Neuronal stem cell (in vitro differentiated cells): ENCODE measurements at regions not wholly inside any gene's neighbourhood (a gene's known extent, or its start where the extent isn't known, plus 50 kb on each side); places are given as distances from the start of the nearest gene placed in this dataset.

Experiments
- DNase-seq: peaks from one replicate; pipeline ENCODE4 v3.0.0-alpha.2; 2013; ENCODE audit warnings: low spot score
- H2AFZ ChIP-seq: one replicate; pipeline ENCODE4 v1.6.1; 2013; ENCODE audit warnings: mild to moderate bottlenecking, low read length, inconsistent platforms
- H2AK5ac ChIP-seq: 2 replicates; pipeline ENCODE4 v1.6.1; 2013; ENCODE audit warnings: low read depth, mild to moderate bottlenecking, inconsistent platforms, low read length, moderate library complexity, mixed read lengths
- H2BK120ac ChIP-seq: 2 replicates; pipeline ENCODE4 v1.6.1; 2013; ENCODE audit warnings: low read depth, mild to moderate bottlenecking, inconsistent platforms, low read length, moderate library complexity, mixed read lengths
- H2BK12ac ChIP-seq: one replicate; pipeline ENCODE4 v1.6.1; 2013; ENCODE audit warnings: low read length, inconsistent platforms
- H2BK15ac ChIP-seq: 2 replicates; pipeline ENCODE4 v1.6.1; 2013; ENCODE audit warnings: mild to moderate bottlenecking, low read length, inconsistent platforms, mixed read lengths
- H2BK5ac ChIP-seq: one replicate; pipeline ENCODE4 v1.6.1; 2013; ENCODE audit warnings: inconsistent platforms, mild to moderate bottlenecking, low read length, moderate library complexity
- H3K14ac ChIP-seq: one replicate; pipeline ENCODE4 v1.6.1; 2013; ENCODE audit warnings: low read length, inconsistent platforms
- H3K18ac ChIP-seq: 2 replicates; pipeline ENCODE4 v1.6.1; 2013; ENCODE audit warnings: low read length, inconsistent platforms
- H3K23ac ChIP-seq: 2 replicates; pipeline ENCODE4 v1.6.1; 2013; ENCODE audit warnings: low read depth, mild to moderate bottlenecking, mixed read lengths, low read length, inconsistent platforms; ENCODE audit not compliant: poor library complexity
- H3K27ac ChIP-seq: replicated peaks from 3 replicates; pipeline ENCODE4 v1.5.1; 2013; ENCODE audit warnings: low read length, inconsistent platforms
- H3K27me3 ChIP-seq, 3 experiments: 2 replicates each; pipeline ENCODE4 v1.6.1; 2013; ENCODE audit warnings: low read length in 3 of 3, mild to moderate bottlenecking in 2 of 3, inconsistent platforms in 1 of 3, low read depth in 1 of 3, mixed read lengths in 1 of 3, moderate library complexity in 1 of 3; ENCODE audit not compliant: control insufficient read depth in 3 of 3, insufficient read depth in 3 of 3
- H3K36me3 ChIP-seq, 2 donors: replicated peaks in 1 of 2; 2 replicates each; pipeline ENCODE4 v1.6.1; 2013; ENCODE audit warnings: low read length in 2 of 2; ENCODE audit not compliant: control insufficient read depth in 2 of 2, insufficient read depth in 2 of 2
- H3K4ac ChIP-seq: 2 replicates; pipeline ENCODE4 v1.6.1; 2013; ENCODE audit warnings: inconsistent platforms, mild to moderate bottlenecking, low read length, moderate library complexity
- H3K4me1 ChIP-seq, 2 donors: 1 replicate in 1 of 2; 2 replicates in 1 of 2; pipeline ENCODE4 v1.6.1; 2013; ENCODE audit warnings: low read length in 2 of 2, low read depth in 1 of 2; ENCODE audit not compliant: control insufficient read depth in 2 of 2, insufficient read depth in 1 of 2
- H3K4me2 ChIP-seq: one replicate; pipeline ENCODE4 v1.6.1; 2013; ENCODE audit warnings: mild to moderate bottlenecking, low read length, inconsistent platforms; ENCODE audit not compliant: insufficient read depth, poor library complexity, severe bottlenecking
- H3K4me3 ChIP-seq, 2 donors: 2 replicates each; pipeline ENCODE4 v1.5.1; 2013; ENCODE audit warnings: low read length in 2 of 2, mild to moderate bottlenecking in 2 of 2, inconsistent platforms in 1 of 2, moderate library complexity in 1 of 2
- H3K79me1 ChIP-seq: one replicate; pipeline ENCODE4 v1.6.1; 2013; ENCODE audit warnings: low read depth, mild to moderate bottlenecking, inconsistent platforms, low read length, moderate library complexity
- H3K9ac ChIP-seq: one replicate; pipeline ENCODE4 v1.6.1; 2013; ENCODE audit warnings: mild to moderate bottlenecking, low read depth, low read length, inconsistent platforms; ENCODE audit not compliant: poor library complexity
- H3K9me3 ChIP-seq, 2 donors: replicated peaks in 1 of 2; 2 replicates each; pipeline versions ENCODE3 to v1.6.1; 2013; ENCODE audit warnings: low read length in 2 of 2, mild to moderate bottlenecking in 2 of 2, inconsistent platforms in 1 of 2, low read depth in 1 of 2, mixed read lengths in 1 of 2, moderate library complexity in 1 of 2; ENCODE audit not compliant: control insufficient read depth in 2 of 2, insufficient read depth in 1 of 2
- H4K8ac ChIP-seq: one replicate; pipeline ENCODE4 v1.6.1; 2013; ENCODE audit warnings: low read depth, mild to moderate bottlenecking, inconsistent platforms, low read length, moderate library complexity
- H4K91ac ChIP-seq: one replicate; pipeline ENCODE4 v1.6.1; 2013; ENCODE audit warnings: low read length, low read depth, mild to moderate bottlenecking, inconsistent platforms; ENCODE audit not compliant: poor library complexity
- whole genome bisulfite sequencing, 2 donors: extraction: QIAGEN DNeasy Blood & Tissue Kit; methylation state at CpG; one replicate each; pipeline ENCODE4 v1.1.7; 2013; ENCODE audit warnings: missing lambda C conversion rate in 2 of 2, mixed read lengths in 1 of 2; ENCODE audit not compliant: insufficient read length in 2 of 2, insufficient replicate concordance in 1 of 2; ENCODE audit errors: extremely low coverage in 2 of 2; 5-methylcytosine and 5-hydroxymethylcytosine counted together

DNA sequence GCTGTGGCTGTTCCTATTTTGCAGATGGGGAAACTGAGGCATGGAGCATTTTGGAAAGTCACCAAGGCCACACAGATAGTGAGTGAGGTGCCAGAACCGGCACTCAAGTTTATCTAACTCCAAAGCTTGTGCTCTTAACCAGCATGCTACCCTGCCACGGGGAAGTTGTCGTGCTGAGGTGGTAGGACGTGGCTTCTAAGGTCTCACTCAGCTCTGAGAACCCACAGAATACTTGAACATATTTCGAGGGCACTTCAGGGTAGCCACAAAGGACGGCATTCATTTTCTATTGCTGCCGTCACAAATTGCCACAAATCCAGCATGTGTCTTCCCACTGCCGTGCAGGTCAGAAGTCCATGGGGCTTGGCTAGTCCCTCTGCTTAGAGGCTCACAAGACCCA is 116.7 kb downstream of the OLFM1 start:
- no CpG with 5 or more reads among the region's 8 CpGs for WGBS, 2 donors
- H3K4ac ChIP-seq, result no peak overlapping the region
- H2AK5ac ChIP-seq, result no peak overlapping the region
- peaks cover 0 to 3% of the 10 kb centered on the region in 2 donors for H3K9me3 ChIP-seq
- no peak overlapping the region for H2BK5ac ChIP-seq
- no peaks in the 10 kb centered on the region for H3K36me3 ChIP-seq
- DNase-seq, result no peak
- no peak overlapping the region for H2BK15ac ChIP-seq
- no peaks in the 10 kb centered on the region for H3K79me1 ChIP-seq
- H3K23ac ChIP-seq, result no peak overlapping the region
- H3K14ac ChIP-seq, result no peak overlapping the region
- H3K4me1 ChIP-seq, result no peaks in the 10 kb centered on the region
- H3K4me3 ChIP-seq, result no peak overlapping the region
- no peak overlapping the region for H3K18ac ChIP-seq
- peaks cover 0 to 14% (median 0%) of the 10 kb centered on the region in 3 experiments for H3K27me3 ChIP-seq
- H3K9ac ChIP-seq, result no peak overlapping the region
- no peak overlapping the region for H4K8ac ChIP-seq
- H2BK12ac ChIP-seq, result no peak overlapping the region
- no peak overlapping the region for H2AFZ ChIP-seq
- H4K91ac ChIP-seq, result no peak overlapping the region
- no peak overlapping the region for H3K4me2 ChIP-seq
- peak overlapping the region; percentile 27 for H2BK120ac ChIP-seq
- H3K27ac ChIP-seq, result no peak overlapping the region

DNA sequence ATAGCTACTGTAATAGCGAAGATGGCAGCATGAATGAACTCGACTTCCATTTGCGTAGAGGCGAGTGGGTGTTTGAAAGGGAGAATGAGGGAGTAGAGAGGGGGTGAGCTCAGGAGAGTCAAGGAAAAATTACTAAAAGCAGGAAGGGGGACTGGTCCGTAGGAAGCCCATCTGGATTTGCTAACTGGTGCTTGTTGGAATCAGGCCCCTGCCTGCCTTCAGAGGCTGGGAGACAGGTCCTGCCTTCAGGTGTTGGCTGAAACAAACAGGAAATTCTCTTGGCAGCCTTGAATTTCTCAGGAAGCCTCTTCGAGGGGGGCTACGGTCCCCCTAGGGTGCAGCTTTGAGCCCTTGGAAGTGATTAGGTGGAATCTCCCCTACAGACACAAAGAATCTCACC is 121.7 kb downstream of the OLFM1 start:
- no peaks in the 10 kb centered on the region for H3K36me3 ChIP-seq

DNA sequence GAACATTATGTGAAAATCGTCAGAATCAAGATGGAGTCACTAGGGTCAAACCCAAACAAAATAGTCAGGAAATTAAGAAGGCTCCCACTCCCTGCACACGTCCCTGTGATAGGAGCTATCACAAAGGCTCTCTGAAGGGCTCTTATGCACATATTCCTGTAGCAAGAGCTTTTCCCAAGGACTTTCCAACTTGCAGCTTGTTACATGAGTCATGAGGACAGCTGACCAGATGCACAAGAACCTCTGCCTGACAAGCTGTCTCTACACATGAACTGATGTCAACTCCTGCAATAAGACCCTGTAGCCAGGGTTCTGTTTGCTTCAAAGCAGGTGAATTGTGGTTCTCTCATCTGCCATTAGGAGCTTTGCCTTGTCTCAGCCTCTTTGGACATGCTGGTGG is 122.4 kb downstream of the OLFM1 start:
- H3K18ac ChIP-seq, result no peak overlapping the region

More for the DNA sequence above, 121.7 kb downstream of the OLFM1 start:
- no peak overlapping the region for H3K4ac ChIP-seq
- H3K4me3 ChIP-seq, result no peak overlapping the region
- no peaks in the 10 kb centered on the region for H3K4me1 ChIP-seq
- H4K91ac ChIP-seq, result no peak overlapping the region
- no peak overlapping the region for H2BK5ac ChIP-seq
- H3K9me3 ChIP-seq, result peaks cover 0 to 5% of the 10 kb centered on the region in 2 donors
- no peaks in the 10 kb centered on the region for H3K27me3 ChIP-seq
- H3K9ac ChIP-seq, result no peak overlapping the region
- H3K23ac ChIP-seq, result no peak overlapping the region
- no peak overlapping the region for H2AK5ac ChIP-seq
- H3K4me2 ChIP-seq, result no peak overlapping the region
- DNase-seq, result no peak
- H3K79me1 ChIP-seq, result no peaks in the 10 kb centered on the region
- no peak overlapping the region for H2BK15ac ChIP-seq
- no peak overlapping the region for H3K18ac ChIP-seq
- no peak overlapping the region for H4K8ac ChIP-seq
- H3K14ac ChIP-seq, result no peak overlapping the region
- H3K27ac ChIP-seq, result no peak overlapping the region
- H2BK120ac ChIP-seq, result no peak overlapping the region
- no peak overlapping the region for H2BK12ac ChIP-seq
- no peak overlapping the region for H2AFZ ChIP-seq
- no CpG with 5 or more reads among the region's 7 CpGs for whole genome bisulfite sequencing, 2 donors

DNA sequence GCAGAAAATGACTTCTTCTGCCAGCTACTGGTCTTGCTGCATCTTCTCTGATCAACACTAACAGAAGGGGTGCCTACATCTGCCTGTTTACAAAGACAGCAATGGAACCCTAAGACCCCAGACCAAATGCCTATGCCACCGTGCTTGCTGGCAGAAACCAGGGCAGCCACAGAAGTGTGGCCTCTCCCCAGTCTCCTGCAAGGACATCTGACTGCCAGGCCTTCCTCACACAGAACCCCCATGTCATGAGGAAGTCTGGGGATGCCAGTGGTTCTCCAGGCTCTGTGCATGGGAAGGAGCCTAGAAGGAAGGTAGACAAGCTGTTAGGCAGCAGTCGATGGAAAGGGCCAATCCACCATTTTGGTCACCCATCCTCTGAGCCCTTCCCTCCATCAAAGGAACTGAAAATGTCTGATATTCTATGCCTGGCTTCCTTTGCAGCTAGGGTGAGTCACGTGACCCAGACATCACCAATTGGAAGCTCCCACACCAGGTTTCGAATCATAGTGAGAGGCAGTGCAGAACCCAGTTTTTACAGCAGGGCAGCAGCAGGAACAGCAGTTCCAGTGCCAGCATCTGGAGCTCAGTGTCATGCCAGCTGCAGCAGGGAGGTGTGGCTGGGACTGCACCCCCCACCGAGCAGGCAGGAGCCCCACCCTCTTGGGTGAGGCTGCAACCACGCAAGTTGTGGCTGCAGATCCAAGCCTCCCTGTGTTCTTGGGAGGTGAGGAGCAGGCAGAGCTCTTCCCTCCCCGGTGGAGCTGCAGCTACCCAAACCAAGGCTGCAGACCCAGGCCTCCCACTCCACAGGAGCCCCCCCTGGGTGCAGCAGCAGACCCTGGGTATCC is 123.4 kb downstream of the OLFM1 start:
- Histone ChIP-seq H3K4me2 (no peak overlapping the region), H3K27me3 (peaks cover 0 to 12% (median 0%) of the 10 kb centered on the region in 3 experiments), H3K79me1 (no peaks in the 10 kb centered on the region), H3K18ac (no peak overlapping the region), H2AK5ac (no peak overlapping the region), H3K14ac (no peak overlapping the region), H3K9ac (no peak overlapping the region), H3K4ac (no peak overlapping the region), H3K9me3 (peaks cover 0 to 5% of the 10 kb centered on the region in 2 donors), H2BK12ac (no peak overlapping the region), H4K91ac (no peak overlapping the region), H2BK120ac (no peak overlapping the region), H2BK5ac (no peak overlapping the region), H3K23ac (no peak overlapping the region), H4K8ac (no peak overlapping the region), H3K27ac (no peak overlapping the region), H2BK15ac (no peak overlapping the region), H3K4me3 (no peak overlapping the region), H2AFZ (no peak overlapping the region), H3K36me3 (no peaks in the 10 kb centered on the region), H3K4me1 (no peaks in the 10 kb centered on the region)
- no CpG with 5 or more reads among the region's 7 CpGs for WGBS, 2 donors
- no peak for DNase-seq

More for the DNA sequence above, 122.4 kb downstream of the OLFM1 start:
- no peak overlapping the region for H2AFZ ChIP-seq
- H2AK5ac ChIP-seq, result no peak overlapping the region
- no peak overlapping the region for H3K4ac ChIP-seq
- H2BK120ac ChIP-seq, result no peak overlapping the region
- no peak overlapping the region for H4K91ac ChIP-seq
- no peak overlapping the region for H4K8ac ChIP-seq
- no peak overlapping the region for H3K4me2 ChIP-seq
- no peak overlapping the region for H3K4me3 ChIP-seq
- no peak for DNase-seq
- no peaks in the 10 kb centered on the region for H3K79me1 ChIP-seq
- no peak overlapping the region for H2BK15ac ChIP-seq
- H3K27me3 ChIP-seq, result peaks cover 0 to 5% (median 0%) of the 10 kb centered on the region in 3 experiments
- H2BK12ac ChIP-seq, result no peak overlapping the region
- H3K9me3 ChIP-seq, result peaks cover 0 to 5% of the 10 kb centered on the region in 2 donors
- no peaks in the 10 kb centered on the region for H3K36me3 ChIP-seq
- H3K9ac ChIP-seq, result no peak overlapping the region
- no peak overlapping the region for H2BK5ac ChIP-seq
- no CpG with 5 or more reads among the region's 2 CpGs for WGBS, 2 donors
- H3K27ac ChIP-seq, result no peak overlapping the region
- no peak overlapping the region for H3K23ac ChIP-seq
- H3K4me1 ChIP-seq, result no peaks in the 10 kb centered on the region
- no peak overlapping the region for H3K14ac ChIP-seq
